ENCODE measurements at regions not wholly inside any gene's neighbourhood (a gene's known extent, or its start where the extent isn't known, plus 50 kb on each side); places are given as distances from the start of the nearest gene placed in this dataset.
A peak's percentile ranks its signal among the peaks of the same experiment; 100 is the strongest.

DNA sequence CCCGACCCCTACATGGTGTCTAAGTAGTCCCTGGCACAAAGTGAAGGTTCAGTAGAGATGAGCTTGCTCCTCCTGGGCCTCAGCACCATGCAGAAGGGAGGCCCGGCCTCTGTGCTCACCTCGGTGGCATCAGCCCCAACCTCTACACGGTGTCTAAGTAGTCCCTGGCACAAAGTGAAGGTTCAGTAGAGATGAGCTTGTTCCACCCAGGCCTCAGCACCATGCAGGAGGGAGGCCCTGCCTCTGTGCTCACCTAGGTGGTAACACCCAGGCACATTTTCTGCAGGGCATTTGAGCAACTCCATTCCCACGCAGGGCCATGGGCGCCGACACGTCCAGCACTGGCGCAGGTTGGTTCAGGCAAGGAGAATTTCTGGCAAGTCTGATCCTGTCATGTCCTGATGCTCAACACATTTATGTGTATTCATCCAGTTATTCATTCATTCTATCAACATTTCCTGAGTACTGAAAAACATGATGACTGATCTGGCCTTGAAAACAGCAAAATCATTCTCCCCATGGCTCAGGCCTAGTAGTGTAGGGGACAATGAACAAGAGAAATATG, 408.2 kb upstream of the MYT1L start:
- Mint-ChIP-seq H3K27ac (ENCODE audit: unreplicated experiment) (no peak overlapping the region), H3K9me3 (peaks cover 2% of the 10 kb centered on the region), H3K4me1 (peaks cover 16% of the 10 kb centered on the region), H3K4me3 (no peak overlapping the region), H3K27me3 (ENCODE audit: low read depth) (peaks cover 7% of the 10 kb centered on the region), H3K36me3 (ENCODE audit: low read depth) (no peaks in the 10 kb centered on the region)
- no peak for DNase-seq (ENCODE audit: low read depth, low spot score)
- TF ChIP-seq, protein P1, sequence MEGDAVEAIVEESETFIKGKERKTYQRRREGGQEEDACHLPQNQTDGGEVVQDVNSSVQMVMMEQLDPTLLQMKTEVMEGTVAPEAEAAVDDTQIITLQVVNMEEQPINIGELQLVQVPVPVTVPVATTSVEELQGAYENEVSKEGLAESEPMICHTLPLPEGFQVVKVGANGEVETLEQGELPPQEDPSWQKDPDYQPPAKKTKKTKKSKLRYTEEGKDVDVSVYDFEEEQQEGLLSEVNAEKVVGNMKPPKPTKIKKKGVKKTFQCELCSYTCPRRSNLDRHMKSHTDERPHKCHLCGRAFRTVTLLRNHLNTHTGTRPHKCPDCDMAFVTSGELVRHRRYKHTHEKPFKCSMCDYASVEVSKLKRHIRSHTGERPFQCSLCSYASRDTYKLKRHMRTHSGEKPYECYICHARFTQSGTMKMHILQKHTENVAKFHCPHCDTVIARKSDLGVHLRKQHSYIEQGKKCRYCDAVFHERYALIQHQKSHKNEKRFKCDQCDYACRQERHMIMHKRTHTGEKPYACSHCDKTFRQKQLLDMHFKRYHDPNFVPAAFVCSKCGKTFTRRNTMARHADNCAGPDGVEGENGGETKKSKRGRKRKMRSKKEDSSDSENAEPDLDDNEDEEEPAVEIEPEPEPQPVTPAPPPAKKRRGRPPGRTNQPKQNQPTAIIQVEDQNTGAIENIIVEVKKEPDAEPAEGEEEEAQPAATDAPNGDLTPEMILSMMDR (conservative IDR thresholded peaks at IDR 0.05), result no peak

GRCh38 chr2:2738684-2739083, 407.6 kb upstream of the MYT1L start:
- TF ChIP-seq, protein P1 (conservative IDR thresholded peaks at IDR 0.05), result no peak
- no peak for DNase-seq (ENCODE audit: low read depth, low spot score)
- Mint-ChIP-seq H3K9me3 (peaks cover 2% of the 10 kb centered on the region), H3K27ac (ENCODE audit: unreplicated experiment) (no peak overlapping the region), H3K4me1 (peaks cover 12% of the 10 kb centered on the region), H3K36me3 (ENCODE audit: low read depth) (no peaks in the 10 kb centered on the region), H3K4me3 (no peak overlapping the region), H3K27me3 (ENCODE audit: low read depth) (peaks cover 7% of the 10 kb centered on the region)

- Mint-ChIP-seq H3K4me3 (no peak overlapping the region), H3K27ac (ENCODE audit: unreplicated experiment) (no peak overlapping the region), H3K36me3 (ENCODE audit: low read depth) (no peaks in the 10 kb centered on the region), H3K27me3 (ENCODE audit: low read depth) (peaks cover 7% of the 10 kb centered on the region), H3K9me3 (peaks cover 2% of the 10 kb centered on the region), H3K4me1 (peaks cover 10% of the 10 kb centered on the region)
- no peak for DNase-seq (ENCODE audit: low read depth, low spot score)
- TF ChIP-seq, protein P1 (conservative IDR thresholded peaks at IDR 0.05), result no peak
Measured at GRCh38 chr2:2738276-2738675, 407.2 kb upstream of the MYT1L start.

DNA sequence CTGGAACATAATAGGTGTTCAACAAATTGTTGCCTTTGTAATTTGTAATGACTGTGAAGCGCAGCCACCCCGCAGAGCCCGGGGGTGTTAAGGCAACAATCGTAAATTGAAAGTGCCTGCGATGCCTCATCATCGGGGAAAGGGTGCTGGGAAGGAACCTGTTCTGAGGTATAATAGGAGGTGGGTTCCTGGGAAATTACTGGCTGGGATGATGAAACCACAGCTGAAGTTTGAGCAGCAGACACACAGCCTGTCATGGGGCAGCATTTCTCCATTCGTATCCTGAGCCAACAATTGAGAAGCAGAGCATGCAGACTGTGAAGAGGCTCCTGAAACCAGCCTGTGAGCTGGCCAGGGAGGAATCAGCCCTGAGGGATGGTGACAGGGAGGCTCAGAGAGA, 404.0 kb upstream of the MYT1L start:
- no peak overlapping the region for H3K27ac Mint-ChIP-seq (ENCODE audit: unreplicated experiment)

DNA sequence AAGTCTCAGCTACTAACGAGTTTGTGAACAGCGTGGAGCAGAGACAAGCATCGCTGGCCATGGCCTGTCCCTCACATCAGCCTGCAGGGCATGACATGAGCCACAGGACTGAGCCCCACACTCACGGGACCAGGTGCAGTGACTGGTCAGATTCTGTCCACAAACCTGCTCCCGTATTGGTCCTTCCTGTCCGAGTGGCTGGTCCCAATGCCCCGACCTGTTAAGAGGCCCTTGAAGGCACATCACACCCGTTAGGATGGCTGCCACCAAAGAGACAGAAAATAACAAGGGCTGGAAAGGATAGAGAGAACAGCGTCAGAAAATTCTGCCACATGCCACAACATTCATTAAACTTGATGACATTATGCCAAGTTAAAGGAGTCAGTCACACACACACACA, 403.2 kb upstream of the MYT1L start:
- Mint-ChIP-seq H3K27me3 (ENCODE audit: low read depth) (peaks cover 7% of the 10 kb centered on the region), H3K4me3 (no peak overlapping the region), H3K4me1 (no peaks in the 10 kb centered on the region), H3K27ac (ENCODE audit: unreplicated experiment) (peak overlapping the region; percentile 10), H3K36me3 (ENCODE audit: low read depth) (no peaks in the 10 kb centered on the region), H3K9me3 (no peaks in the 10 kb centered on the region)
- TF ChIP-seq, protein P1 (conservative IDR thresholded peaks at IDR 0.05), result no peak
- no peak for DNase-seq (ENCODE audit: low read depth, low spot score)

More for the DNA sequence above, 404.0 kb upstream of the MYT1L start:
- Mint-ChIP-seq H3K27me3 (ENCODE audit: low read depth) (peaks cover 7% of the 10 kb centered on the region), H3K9me3 (peaks cover under 1% of the 10 kb centered on the region), H3K36me3 (ENCODE audit: low read depth) (no peaks in the 10 kb centered on the region), H3K4me1 (no peaks in the 10 kb centered on the region), H3K4me3 (no peak overlapping the region)
- TF ChIP-seq, protein P1 (conservative IDR thresholded peaks at IDR 0.05), result no peak
- no peak for DNase-seq (ENCODE audit: low read depth, low spot score)
